CD4-positive, alpha-beta T cell (primary cell): ENCODE measurements at regions not wholly inside any gene's neighbourhood (a gene's known extent, or its start where the extent isn't known, plus 50 kb on each side); places are given as distances from the start of the nearest gene placed in this dataset.

Experiments used
- ATAC-seq: fragments of 200-7000 bp; cut with Tn5 transposase; one replicate; pipeline ENCODE4 v1.10.0; 2022; ENCODE audit warnings: mild to moderate bottlenecking; ENCODE audit not compliant: poor library complexity
- CTCF ChIA-PET: fragments of 350-600 bp; sonication (Branson Sonifier 250); formaldehyde crosslinking; loops from one replicate; lab custom pipeline; 2021; ENCODE audit warnings: antibody characterized with exemption, inconsistent platforms; lab: Charles Lee
- POLR2A ChIA-PET: fragments of 350-600 bp; sonication (Branson Sonifier 250); formaldehyde crosslinking; loops from one replicate; lab custom pipeline; 2021; ENCODE audit warnings: antibody characterized with exemption, inconsistent platforms; lab: Charles Lee
- DNase-seq, 14 experiments: peaks; one replicate each; pipeline ENCODE4 v3.0.0-alpha.2; 2013 to 2020; ENCODE audit warnings: mixed read lengths in 2 of 14
- H3K27ac ChIP-seq, 2 donors: one replicate each; pipeline versions ENCODE4 v1.5.1 to v1.7.0; 2013; ENCODE audit warnings: low read length in 2 of 2, low read depth in 1 of 2, mild to moderate bottlenecking in 1 of 2
- H3K27me3 ChIP-seq, 2 experiments: 1 replicate in 1 of 2; 2 replicates in 1 of 2; pipeline versions ENCODE4 v1.6.1 to v1.7.0; 2013; ENCODE audit warnings: low read length in 2 of 2, control low read depth in 1 of 2, mild to moderate bottlenecking in 1 of 2, moderate library complexity in 1 of 2; ENCODE audit not compliant: insufficient read depth in 2 of 2, control insufficient read depth in 1 of 2
- H3K36me3 ChIP-seq: one replicate; pipeline ENCODE4 v1.6.1; 2013; ENCODE audit warnings: low read length, control low read depth; ENCODE audit not compliant: insufficient read depth
- H3K4me1 ChIP-seq: one replicate; pipeline ENCODE4 v1.6.1; 2013; ENCODE audit warnings: low read length, control low read depth; ENCODE audit not compliant: insufficient read depth
- H3K4me3 ChIP-seq: one replicate; pipeline ENCODE4 v1.5.1; 2013; ENCODE audit warnings: mild to moderate bottlenecking, low read length, moderate library complexity
- H3K9me3 ChIP-seq, 2 experiments: 1 replicate in 1 of 2; 2 replicates in 1 of 2; pipeline versions ENCODE4 v1.6.1 to v1.7.0; 2013; ENCODE audit warnings: low read length in 2 of 2, mild to moderate bottlenecking in 2 of 2, control low read depth in 1 of 2, moderate library complexity in 1 of 2; ENCODE audit not compliant: control insufficient read depth in 1 of 2, insufficient read depth in 1 of 2
- H3K27ac Mint-ChIP-seq: one replicate; pipeline ENCODE4 v1.8.0; 2020; ENCODE audit warnings: mixed read lengths
- H3K27me3 Mint-ChIP-seq: one replicate; pipeline ENCODE4 v1.8.0; 2021; ENCODE audit warnings: mixed read lengths
- H3K36me3 Mint-ChIP-seq: one replicate; pipeline ENCODE4 v1.8.0; 2021; ENCODE audit warnings: low read depth, mixed read lengths
- H3K4me1 Mint-ChIP-seq: one replicate; pipeline ENCODE4 v1.8.0; 2021; ENCODE audit warnings: low read depth, mixed read lengths
- H3K4me3 Mint-ChIP-seq: one replicate; pipeline ENCODE4 v1.8.0; 2020; ENCODE audit warnings: mild to moderate bottlenecking, mixed read lengths
- H3K9me3 Mint-ChIP-seq: one replicate; pipeline ENCODE4 v1.8.0; 2020; ENCODE audit warnings: mixed read lengths
- CTCF ChIP-seq: fragments of 200-600 bp; IDR thresholded peaks from one replicate; pipeline ENCODE4 v1.8.0; 2022; ENCODE audit warnings: antibody characterized with exemption, mild to moderate bottlenecking
- intact Hi-C, 2 experiments: fragments of 100-400 bp; cut with DNase I in 1 of 2; cut with micrococcal nuclease in 1 of 2; formaldehyde crosslinking; loops; one replicate each; pipeline versions ENCODE4 v1.15.1 to v1.9.0; 2023 to 2025; cut with DNase I, micrococcal nuclease

DNA sequence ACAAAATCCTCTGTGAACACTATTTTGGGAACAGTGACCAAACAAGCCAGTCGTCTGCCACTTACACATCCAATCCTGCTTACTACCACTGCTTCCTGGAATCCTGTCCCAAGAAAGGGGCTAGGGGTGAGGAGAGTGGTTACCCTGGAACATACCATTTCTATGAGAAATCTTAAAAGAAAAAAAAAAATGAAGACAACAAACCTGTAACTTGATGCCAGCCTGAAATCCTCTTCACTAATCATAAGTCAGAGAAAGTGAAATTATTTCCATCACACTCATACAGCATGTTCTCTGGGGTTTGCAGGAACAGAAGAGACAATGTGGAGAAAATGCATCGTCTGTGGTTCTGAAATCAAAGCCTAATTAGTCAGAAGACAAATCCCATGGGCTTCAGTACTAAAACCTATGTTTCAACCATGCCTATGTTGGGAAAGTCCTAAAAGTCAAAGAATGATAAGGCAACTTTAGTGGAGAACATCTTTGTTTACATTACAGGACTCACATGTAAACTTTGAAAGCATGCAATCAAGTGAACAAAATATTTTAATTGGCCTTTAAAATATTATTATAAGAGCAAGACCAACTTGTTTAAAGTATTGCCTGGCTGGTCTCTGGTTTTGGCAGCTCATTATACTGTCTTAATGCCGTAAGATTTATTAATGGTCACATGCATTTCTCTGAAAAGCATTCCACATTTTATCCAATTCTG, 220.7 kb downstream of the LTN1 start:
- CTCF ChIA-PET = no interaction called here
- no peak for TF ChIP-seq CTCF
- Histone ChIP-seq H3K4me3 (no peak overlapping the region), H3K9me3 (no peaks in the 10 kb centered on the region), H3K27ac (no peak overlapping the region), H3K36me3 (no peaks in the 10 kb centered on the region), H3K27me3 (no peaks in the 10 kb centered on the region), H3K4me1 (no peaks in the 10 kb centered on the region)
- no peak for DNase-seq
- Mint-ChIP-seq H3K4me3 (no peak overlapping the region), H3K27me3 (no peaks in the 10 kb centered on the region), H3K27ac (no peak overlapping the region), H3K36me3 (peaks cover 38% of the 10 kb centered on the region), H3K9me3 (no peaks in the 10 kb centered on the region), H3K4me1 (no peaks in the 10 kb centered on the region)
- intact Hi-C loops = no loop called here
- ATAC-seq = no peak
- POLR2A ChIA-PET = no interaction called here

DNA sequence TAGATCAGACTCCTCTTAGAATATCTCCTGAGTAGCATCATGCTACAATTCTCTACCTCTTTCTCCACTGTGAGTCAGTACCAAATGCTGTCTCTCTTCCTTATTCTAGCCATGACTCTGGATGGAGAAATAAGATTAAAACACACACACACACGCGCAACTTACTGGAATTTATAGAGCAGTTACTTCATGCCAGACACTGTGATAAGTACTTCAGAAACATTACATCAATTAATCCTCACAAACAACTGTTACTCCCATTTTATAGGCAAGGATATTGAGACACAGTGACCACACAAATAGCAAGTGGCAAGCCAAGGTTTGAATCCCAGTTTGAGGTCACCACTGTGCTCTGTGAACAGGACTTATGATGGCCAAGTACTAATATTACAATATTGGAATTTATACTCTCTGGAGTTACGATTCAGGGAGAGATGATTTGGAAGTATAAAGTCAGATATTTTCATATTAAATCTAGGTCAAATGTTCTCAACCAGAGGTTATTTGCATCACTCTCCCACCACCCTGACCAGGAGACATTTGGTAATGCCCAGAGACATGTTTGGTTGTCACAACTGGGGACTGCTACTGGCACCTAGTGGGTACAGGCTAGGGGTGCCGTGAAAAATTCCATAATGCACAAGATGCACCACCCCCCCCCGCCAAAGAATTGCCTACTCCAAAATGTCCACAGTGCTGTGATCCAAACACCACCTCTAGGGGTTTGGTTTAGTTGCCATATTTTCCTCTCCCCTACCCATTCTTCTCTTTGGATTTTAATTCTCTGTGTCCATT, 221.6 kb downstream of the LTN1 start:
- Mint-ChIP-seq H3K36me3 (peaks cover 41% of the 10 kb centered on the region), H3K4me1 (no peaks in the 10 kb centered on the region), H3K27me3 (no peaks in the 10 kb centered on the region), H3K9me3 (peaks cover 2% of the 10 kb centered on the region), H3K27ac (no peak overlapping the region), H3K4me3 (no peak overlapping the region)
- no peaks in the 10 kb centered on the region for H3K4me1 ChIP-seq
- H3K36me3 ChIP-seq = no peaks in the 10 kb centered on the region
- H3K27me3 ChIP-seq = no peaks in the 10 kb centered on the region
- intact Hi-C loops = no loop called here
- H3K4me3 ChIP-seq = no peak overlapping the region
- ChIA-PET CTCF (no interaction called here), POLR2A (no interaction called here)
- no peak for TF ChIP-seq CTCF
- no peak for ATAC-seq
- H3K9me3 ChIP-seq = no peaks in the 10 kb centered on the region
- DNase-seq = no peak
- no peak overlapping the region for H3K27ac ChIP-seq

DNA sequence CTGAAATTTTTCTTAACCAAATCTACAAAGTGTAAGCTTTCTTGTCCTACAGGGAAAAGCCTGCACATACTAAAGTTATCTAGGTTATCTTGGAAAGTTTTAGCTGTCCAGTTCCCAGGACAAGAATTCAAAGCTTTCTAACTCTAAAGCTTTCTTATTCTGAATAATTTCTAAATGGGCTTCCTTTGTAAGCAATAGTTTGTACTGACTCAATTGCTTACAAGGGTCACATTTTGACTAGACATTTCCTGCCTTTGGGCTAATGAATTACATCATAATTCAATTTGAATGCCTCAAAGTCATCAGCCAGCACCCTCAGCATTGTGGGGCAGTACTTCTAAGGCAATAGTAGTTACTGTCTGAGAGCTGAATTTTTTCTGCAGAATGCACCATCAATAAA, 223.0 kb downstream of the LTN1 start:
- intact Hi-C loops = no loop called here
- no peaks in the 10 kb centered on the region for H3K4me1 Mint-ChIP-seq

More for the DNA sequence above, 223.0 kb downstream of the LTN1 start:
- no peaks in the 10 kb centered on the region for H3K4me1 ChIP-seq
- H3K4me3 ChIP-seq = no peak overlapping the region
- ChIA-PET POLR2A (no interaction called here), CTCF (no interaction called here)
- Mint-ChIP-seq H3K36me3 (peaks cover 37% of the 10 kb centered on the region), H3K4me3 (no peak overlapping the region), H3K27me3 (no peaks in the 10 kb centered on the region), H3K9me3 (peaks cover 5% of the 10 kb centered on the region), H3K27ac (no peak overlapping the region)
- no peak overlapping the region for H3K27ac ChIP-seq
- no peak for TF ChIP-seq CTCF
- DNase-seq = no peak
- H3K27me3 ChIP-seq = no peaks in the 10 kb centered on the region
- H3K36me3 ChIP-seq = no peaks in the 10 kb centered on the region
- H3K9me3 ChIP-seq = no peaks in the 10 kb centered on the region
- ATAC-seq = no peak
